ENCODE measurements at regions not wholly inside any gene's neighbourhood (a gene's known extent, or its start where the extent isn't known, plus 50 kb on each side); places are given as distances from the start of the nearest gene placed in this dataset.

- no peak for TF ChIP-seq CTCF (conservative IDR thresholded peaks at IDR 0.05; ENCODE audit: low read depth, low read length)
- no peak for TF ChIP-seq EZH2 (IDR thresholded peaks at IDR 0.05; ENCODE audit: low read length, unreplicated experiment)
- TF ChIP-seq EZH2phosphoT487 (IDR thresholded peaks at IDR 0.05; ENCODE audit: borderline replicate concordance, low read length) = no peak
These were observed 131.2 kb upstream of the TSHZ2 start for GRCh38 chr20:52841003-52841402.
